GM10248 (cell line): ENCODE measurements at regions not wholly inside any gene's neighbourhood (a gene's known extent, or its start where the extent isn't known, plus 50 kb on each side); places are given as distances from the start of the nearest gene placed in this dataset.

Experiments used
- CTCF ChIA-PET: fragments of 300-600 bp; sonication (Branson Sonifier 250); formaldehyde crosslinking; extraction: SDS; loops from one replicate; lab custom pipeline; 2021; ENCODE audit warnings: antibody characterized with exemption; lab: Yijun Ruan, JAX
- POLR2A ChIA-PET: fragments of 350-650 bp; sonication (Branson Sonifier 250); formaldehyde crosslinking; extraction: SDS; loops from one replicate; lab custom pipeline; 2020; ENCODE audit warnings: antibody characterized with exemption; lab: Yijun Ruan, JAX
- DNase-seq: peaks from one replicate; pipeline ENCODE4 v3.0.0; 2012; ENCODE audit errors: extremely low spot score
- CTCF ChIP-seq: IDR thresholded peaks from 2 replicates; pipeline ENCODE4 v1.5.1; 2012; ENCODE audit warnings: mild to moderate bottlenecking, low read depth; ENCODE audit errors: extremely low read depth, missing control alignments, control extremely low read depth

GRCh38 chr7:24042028-24042427, 242.0 kb upstream of the NPY start:
- TF ChIP-seq CTCF: no peak
- CTCF ChIA-PET: no interaction called here
- POLR2A ChIA-PET: no interaction called here
- no peak for DNase-seq

- ChIA-PET POLR2A (no interaction called here), CTCF (no interaction called here)
- no peak for DNase-seq
- no peak for TF ChIP-seq CTCF
These were observed 234.7 kb upstream of the NPY start for GRCh38 chr7:24049296-24049695.

- TF ChIP-seq CTCF: no peak
- CTCF ChIA-PET: no interaction called here
- POLR2A ChIA-PET: no interaction called here
These were observed 232.9 kb upstream of the NPY start for GRCh38 chr7:24050991-24051560.

GRCh38 chr7:24051651-24052050, 232.3 kb upstream of the NPY start:
- DNase-seq: no peak
- CTCF ChIA-PET: interaction anchor here (0.7 kb wide), 1 partner anchor 17 kb away, joined by 3 read pairs; no protein-coding TSS in a partner anchor
- POLR2A ChIA-PET: no interaction called here
- no peak for TF ChIP-seq CTCF

More at GRCh38 chr7:24050991-24051560, 232.9 kb upstream of the NPY start:
- DNase-seq: no peak

- POLR2A ChIA-PET: no interaction called here
- no peak for DNase-seq
- TF ChIP-seq CTCF: no peak
- CTCF ChIA-PET: interaction anchor here (0.7 kb wide), 1 partner anchor 16 kb away, joined by 3 read pairs; no protein-coding TSS in a partner anchor
These were observed 231.3 kb upstream of the NPY start for GRCh38 chr7:24052572-24053260.

GRCh38 chr7:24054236-24054635, 229.8 kb upstream of the NPY start:
- TF ChIP-seq CTCF: no peak
- ChIA-PET POLR2A (no interaction called here), CTCF (interaction anchor here (1.3 to 1.4 kb wide), 2 partner anchors 18 to 90 kb away, joined by 3 to 4 read pairs; no protein-coding TSS in a partner anchor)
- no peak for DNase-seq
